IPS DF 6.9 (cell line): ENCODE measurements at regions not wholly inside any gene's neighbourhood (a gene's known extent, or its start where the extent isn't known, plus 50 kb on each side); places are given as distances from the start of the nearest gene placed in this dataset.

ENCODE experiments used
- DNase-seq: peaks from one replicate; pipeline ENCODE4 v3.0.0-alpha.2; 2013; ENCODE audit warnings: low read depth, low spot score
- H3K27ac ChIP-seq: one replicate; pipeline ENCODE4 v1.5.1; 2013; ENCODE audit warnings: low read length, control low read depth
- H3K27me3 ChIP-seq: 2 replicates; pipeline ENCODE4 v1.6.1; 2013; ENCODE audit warnings: mild to moderate bottlenecking, low read length; ENCODE audit not compliant: control insufficient read depth, insufficient read depth
- H3K36me3 ChIP-seq: 2 replicates; pipeline ENCODE4 v1.6.1; 2013; ENCODE audit warnings: low read length; ENCODE audit not compliant: control insufficient read depth, insufficient read depth
- H3K4me1 ChIP-seq: 2 replicates; pipeline ENCODE4 v1.6.1; 2013; ENCODE audit warnings: low read length; ENCODE audit not compliant: control insufficient read depth, insufficient read depth
- H3K4me3 ChIP-seq: 2 replicates; pipeline ENCODE4 v1.5.1; 2013; ENCODE audit warnings: mild to moderate bottlenecking, low read length
- H3K9me3 ChIP-seq: 2 replicates; pipeline ENCODE4 v1.6.1; 2013; ENCODE audit warnings: low read length, inconsistent platforms; ENCODE audit not compliant: control insufficient read depth, insufficient read depth
- WGBS: extraction: QIAGEN DNeasy Blood & Tissue Kit; methylation state at CpG from one replicate; pipeline ENCODE4 v1.1.7; 2013; ENCODE audit warnings: mixed read lengths, missing lambda C conversion rate; ENCODE audit not compliant: insufficient read length, insufficient coverage; 5-methylcytosine and 5-hydroxymethylcytosine counted together

DNA sequence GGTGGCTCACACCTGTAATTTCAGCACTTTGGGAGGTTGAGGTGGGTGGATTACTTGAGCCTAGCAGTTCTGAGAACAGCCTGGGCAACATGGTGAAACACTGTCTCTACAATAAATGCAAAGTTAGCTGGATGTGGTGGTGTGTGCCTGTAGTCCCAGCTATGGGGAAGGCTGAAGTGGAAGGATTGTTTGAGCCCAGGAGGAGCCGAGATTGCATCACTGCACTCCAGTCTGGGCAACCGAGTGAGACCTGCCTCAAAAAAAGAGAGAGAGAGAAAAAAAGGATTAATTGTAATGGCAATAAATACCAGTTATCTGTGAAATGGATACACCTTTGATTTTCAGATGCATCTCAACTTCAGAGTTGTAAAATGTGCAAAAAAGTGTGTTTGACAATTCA lies 58.8 kb downstream of the SPRY1 start:
- no peaks in the 10 kb centered on the region for H3K27me3 ChIP-seq
- H3K4me1 ChIP-seq: no peaks in the 10 kb centered on the region
- WGBS: no CpG with 5 or more reads among the region's 2 CpGs
- H3K27ac ChIP-seq: no peak overlapping the region
- H3K36me3 ChIP-seq: no peaks in the 10 kb centered on the region
- DNase-seq: no peak
- no peak overlapping the region for H3K4me3 ChIP-seq
- H3K9me3 ChIP-seq: no peaks in the 10 kb centered on the region

DNA sequence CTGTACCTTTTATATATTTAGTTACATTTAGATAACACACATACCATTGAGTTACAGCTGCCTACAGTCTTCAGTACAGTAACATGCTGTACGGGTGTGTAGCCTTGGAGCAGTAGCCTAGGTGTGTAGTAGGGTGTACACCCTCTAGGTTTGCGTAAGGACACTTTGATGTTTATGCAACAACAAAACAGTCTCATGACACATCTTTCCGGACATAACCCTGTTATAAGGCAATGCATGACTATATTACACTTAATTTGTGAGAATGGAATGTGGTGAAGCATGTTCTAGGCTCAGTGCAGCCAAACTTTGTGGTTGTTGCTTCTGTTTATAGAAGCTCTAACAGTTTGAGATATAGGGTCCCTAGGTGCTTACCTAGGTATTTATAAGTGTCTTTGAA lies 65.4 kb downstream of the SPRY1 start:
- no peaks in the 10 kb centered on the region for H3K27me3 ChIP-seq
- no peak overlapping the region for H3K4me3 ChIP-seq
- no CpG with 5 or more reads among the region's 3 CpGs for WGBS
- no peak overlapping the region for H3K27ac ChIP-seq
- no peaks in the 10 kb centered on the region for H3K36me3 ChIP-seq
- H3K9me3 ChIP-seq: no peaks in the 10 kb centered on the region
- no peak for DNase-seq
- 0 out of 2 replicates have a peak, but pooled peaks cover 2% of the 10 kb centered on the region for H3K4me1 ChIP-seq

DNA sequence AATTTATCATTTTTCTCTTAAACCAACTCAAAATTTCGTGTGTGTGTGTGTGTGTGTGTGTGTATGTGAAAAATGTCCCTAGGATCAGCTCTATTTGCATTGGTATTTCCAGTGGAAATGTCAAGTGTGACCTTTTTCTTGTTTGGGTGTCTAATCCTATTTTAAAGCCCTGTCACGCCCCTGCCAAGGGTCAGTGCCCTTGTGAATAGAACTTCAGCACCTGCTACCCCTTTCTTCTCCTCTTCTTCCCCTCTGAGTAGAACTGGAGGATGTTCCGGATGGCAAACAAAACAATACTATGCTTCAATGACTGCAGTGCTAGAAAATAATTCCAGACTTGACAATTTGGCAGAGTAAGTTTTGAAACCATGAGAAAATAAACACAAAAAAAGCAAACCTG lies 67.3 kb downstream of the SPRY1 start:
- H3K9me3 ChIP-seq: no peaks in the 10 kb centered on the region
- no peaks in the 10 kb centered on the region for H3K36me3 ChIP-seq
- no CpG with 5 or more reads among the region's 3 CpGs for WGBS
- H3K27me3 ChIP-seq: no peaks in the 10 kb centered on the region
- DNase-seq: no peak
- 0 out of 2 replicates have a peak, but pooled peaks cover 2% of the 10 kb centered on the region for H3K4me1 ChIP-seq
- no peak overlapping the region for H3K4me3 ChIP-seq
- H3K27ac ChIP-seq: no peak overlapping the region

DNA sequence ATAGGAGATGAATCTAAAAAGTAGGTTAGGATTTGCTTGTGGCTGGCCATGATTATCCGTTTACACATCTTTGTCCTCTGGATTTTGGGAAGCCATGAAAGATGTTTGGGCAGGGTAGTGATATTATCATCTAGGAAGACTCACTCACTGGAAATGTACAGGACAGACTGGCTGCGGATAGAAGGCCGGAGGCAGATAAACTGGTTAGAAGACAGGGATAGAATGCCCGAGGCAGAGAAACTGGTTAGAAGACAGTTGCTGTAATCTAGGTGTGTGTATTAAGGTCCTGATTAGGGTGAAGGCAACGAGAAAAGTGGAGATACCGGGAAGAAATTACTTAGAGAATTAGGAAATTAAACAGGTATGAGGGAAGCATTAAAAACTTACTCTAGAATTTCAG lies 68.8 kb downstream of the SPRY1 start:
- Histone ChIP-seq H3K27ac (no peak overlapping the region), H3K9me3 (no peaks in the 10 kb centered on the region)
- WGBS: no CpG with 5 or more reads among the region's 6 CpGs

DNA sequence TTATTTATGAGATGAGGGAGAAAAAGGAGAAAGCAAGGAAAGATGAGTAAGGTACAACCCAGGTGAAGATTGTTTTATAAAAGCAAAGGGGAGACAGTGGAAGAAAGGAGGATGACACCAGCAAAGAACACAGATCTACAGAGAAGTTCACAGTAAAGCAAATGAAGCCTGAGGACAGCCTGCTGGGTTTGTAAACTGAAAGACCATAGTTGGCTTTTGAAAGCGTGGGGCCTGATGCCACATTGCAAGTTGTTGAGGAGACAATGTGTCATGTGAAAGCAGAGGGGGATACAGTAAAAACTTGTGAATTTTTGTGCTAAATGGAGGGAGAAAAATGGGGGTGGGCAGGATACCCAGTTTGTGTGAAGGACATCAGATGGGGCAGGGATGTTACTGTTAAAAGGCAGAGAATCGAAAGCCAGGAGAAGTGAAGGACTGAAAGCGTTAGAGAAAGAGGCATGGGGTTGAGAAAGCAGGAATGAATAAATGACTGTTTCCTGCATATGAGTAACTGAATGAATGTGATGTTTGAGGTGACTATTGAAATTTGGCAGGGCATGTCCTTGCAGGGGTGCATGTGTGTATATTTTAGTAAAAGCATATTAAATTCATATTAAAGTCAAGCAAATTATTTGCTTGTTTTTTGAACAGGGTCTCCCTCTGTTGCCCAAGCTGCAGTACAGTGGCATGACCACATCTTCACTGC lies 69.6 kb downstream of the SPRY1 start:
- 0 out of 2 replicates have a peak, but pooled peaks cover 2% of the 10 kb centered on the region for H3K4me1 ChIP-seq
- no CpG with 5 or more reads among the region's 3 CpGs for WGBS
- no peaks in the 10 kb centered on the region for H3K9me3 ChIP-seq
- no peak for DNase-seq
- no peaks in the 10 kb centered on the region for H3K27me3 ChIP-seq
- H3K36me3 ChIP-seq: no peaks in the 10 kb centered on the region
- no peak overlapping the region for H3K4me3 ChIP-seq
- no peak overlapping the region for H3K27ac ChIP-seq

More for the DNA sequence above, 68.8 kb downstream of the SPRY1 start:
- Histone ChIP-seq H3K4me3 (no peak overlapping the region), H3K36me3 (no peaks in the 10 kb centered on the region), H3K4me1 (0 out of 2 replicates have a peak, but pooled peaks cover 2% of the 10 kb centered on the region), H3K27me3 (no peaks in the 10 kb centered on the region)
- no peak for DNase-seq

DNA sequence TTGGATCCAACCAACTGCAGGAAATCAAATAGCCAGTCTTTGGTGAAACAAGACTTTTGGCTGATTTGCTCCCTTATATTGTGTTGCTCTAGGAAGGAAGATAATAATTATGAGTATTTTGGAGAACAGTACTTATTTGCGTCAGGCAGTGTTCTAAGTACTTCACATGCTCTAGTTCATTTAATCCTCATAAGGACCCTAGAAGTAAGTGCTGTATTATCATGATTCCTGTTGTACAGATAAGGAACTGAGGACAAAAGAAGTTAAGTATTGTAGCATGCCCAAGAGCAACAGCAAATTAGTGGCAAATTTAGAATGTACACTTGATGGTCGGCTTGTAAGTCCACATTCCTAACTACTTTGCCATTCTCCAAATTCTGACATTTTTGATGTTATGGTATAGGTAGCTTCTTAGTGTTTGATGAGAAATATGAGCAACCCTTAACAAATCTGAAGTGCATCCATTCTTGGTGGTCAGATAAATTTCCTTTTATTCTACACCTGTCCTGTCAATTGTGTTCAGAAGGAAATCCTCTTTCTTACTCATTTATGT lies 72.0 kb downstream of the SPRY1 start:
- Histone ChIP-seq H3K27ac (no peak overlapping the region), H3K36me3 (no peaks in the 10 kb centered on the region), H3K4me3 (no peak overlapping the region), H3K27me3 (no peaks in the 10 kb centered on the region), H3K9me3 (no peaks in the 10 kb centered on the region), H3K4me1 (0 out of 2 replicates have a peak, but pooled peaks cover 2% of the 10 kb centered on the region)
- no CpG with 5 or more reads among the region's 2 CpGs for WGBS
- no peak for DNase-seq

DNA sequence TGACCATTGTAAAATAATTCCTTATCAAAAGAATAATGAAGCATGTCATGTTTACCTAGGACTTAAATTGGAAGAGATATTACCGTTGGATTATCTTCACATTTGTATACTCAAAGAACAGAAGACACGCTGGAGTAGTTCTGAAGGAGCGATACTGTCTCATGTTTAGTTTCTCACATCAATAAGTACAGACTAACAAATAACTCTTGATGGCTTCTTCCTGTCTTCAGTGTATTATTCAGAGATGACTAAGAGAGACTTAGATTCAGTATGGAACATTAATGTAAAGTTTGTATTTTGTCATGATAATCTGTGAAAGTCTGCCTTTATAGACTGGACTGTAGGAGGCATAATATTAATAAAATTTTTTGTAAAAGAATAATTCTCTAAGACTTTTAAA lies 72.7 kb downstream of the SPRY1 start:
- Histone ChIP-seq H3K27ac (no peak overlapping the region), H3K27me3 (no peaks in the 10 kb centered on the region), H3K4me1 (0 out of 2 replicates have a peak, but pooled peaks cover 2% of the 10 kb centered on the region), H3K4me3 (no peak overlapping the region), H3K36me3 (no peaks in the 10 kb centered on the region), H3K9me3 (no peaks in the 10 kb centered on the region)
- DNase-seq: no peak
- WGBS: no CpG with 5 or more reads among the region's 3 CpGs

DNA sequence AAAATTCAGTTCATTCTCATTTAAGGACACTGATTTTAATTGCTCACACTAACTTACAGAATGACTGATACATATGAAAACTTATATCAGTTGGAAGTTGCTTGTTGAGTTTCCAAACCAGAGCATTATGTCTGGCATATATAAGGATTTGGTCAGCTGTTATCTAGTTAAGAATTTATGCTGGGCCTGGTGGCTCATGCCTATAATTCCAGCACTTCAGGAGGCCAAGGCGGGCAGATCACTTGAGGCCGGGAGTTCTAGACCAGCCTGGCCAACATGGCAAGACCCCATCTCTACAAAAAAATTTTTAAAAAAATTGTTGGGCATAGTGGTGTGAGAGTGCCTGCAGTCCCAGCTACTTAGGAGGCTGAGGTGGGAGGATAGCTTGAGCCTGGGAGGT lies 73.1 kb downstream of the SPRY1 start:
- H3K36me3 ChIP-seq: no peaks in the 10 kb centered on the region
- no peaks in the 10 kb centered on the region for H3K9me3 ChIP-seq
- H3K27ac ChIP-seq: no peak overlapping the region
- no peak overlapping the region for H3K4me3 ChIP-seq
- H3K27me3 ChIP-seq: no peaks in the 10 kb centered on the region
- no CpG with 5 or more reads among the region's 2 CpGs for WGBS
- 0 out of 2 replicates have a peak, but pooled peaks cover 2% of the 10 kb centered on the region for H3K4me1 ChIP-seq
- DNase-seq: no peak

DNA sequence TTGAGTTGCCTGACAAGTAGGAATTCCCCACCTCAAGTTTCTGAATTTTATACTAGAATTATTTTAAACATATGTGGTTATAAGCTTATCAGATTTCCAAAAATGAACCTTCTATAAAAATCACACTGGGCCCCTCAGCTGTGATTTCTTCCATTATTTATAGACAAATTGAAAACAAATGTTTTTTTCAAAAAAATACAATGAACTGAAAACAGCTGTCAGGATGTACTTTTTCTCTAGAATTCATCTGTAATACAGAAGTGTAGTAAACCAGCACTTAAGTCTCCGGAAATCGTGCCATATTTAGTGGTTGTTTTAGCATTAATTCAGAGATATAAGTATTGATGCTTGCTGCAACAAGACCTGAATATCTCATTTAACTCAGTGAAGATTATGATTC lies 74.0 kb downstream of the SPRY1 start:
- 0 out of 2 replicates have a peak, but pooled peaks cover 2% of the 10 kb centered on the region for H3K4me1 ChIP-seq
- H3K27ac ChIP-seq: no peak overlapping the region
- H3K36me3 ChIP-seq: no peaks in the 10 kb centered on the region
- H3K9me3 ChIP-seq: no peaks in the 10 kb centered on the region
- no peak overlapping the region for H3K4me3 ChIP-seq
- WGBS: no CpG with 5 or more reads among the region's 2 CpGs
- DNase-seq: no peak
- no peaks in the 10 kb centered on the region for H3K27me3 ChIP-seq

DNA sequence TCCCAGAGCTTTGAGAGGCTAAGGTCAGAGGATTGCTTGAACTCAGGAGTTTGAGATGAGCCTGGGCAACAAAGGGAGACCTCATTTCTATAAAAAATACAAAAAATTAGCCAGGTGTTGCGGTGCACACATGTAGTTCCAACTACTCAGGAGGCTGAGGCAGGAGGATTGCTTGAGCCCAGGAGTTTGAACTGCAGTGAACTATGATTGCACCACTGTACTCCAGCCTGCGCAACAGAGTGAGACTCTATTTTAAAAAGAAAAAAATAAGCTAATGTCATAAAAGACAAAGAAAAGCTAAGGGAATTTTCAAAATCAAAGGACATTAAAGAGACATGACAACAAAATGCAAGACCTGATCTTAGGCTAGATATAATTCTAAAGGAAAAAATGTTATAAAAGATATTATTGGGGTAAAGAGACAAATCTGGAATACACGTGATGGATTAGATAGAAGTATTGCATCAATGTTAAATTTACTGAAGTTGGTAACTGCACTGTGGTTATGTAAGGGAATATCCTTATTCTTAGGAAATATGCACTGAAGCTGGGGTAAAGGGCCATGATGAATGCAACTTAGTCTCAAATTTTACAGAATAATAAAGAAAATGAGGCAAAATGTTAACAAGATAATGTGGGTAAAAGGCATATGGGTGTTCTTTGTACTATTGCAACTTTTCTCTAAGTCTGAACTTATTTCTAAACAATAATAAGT lies 75.2 kb downstream of the SPRY1 start:
- Histone ChIP-seq H3K27ac (no peak overlapping the region), H3K4me3 (no peak overlapping the region), H3K9me3 (no peaks in the 10 kb centered on the region), H3K36me3 (no peaks in the 10 kb centered on the region), H3K4me1 (no peaks in the 10 kb centered on the region), H3K27me3 (no peaks in the 10 kb centered on the region)
- no peak for DNase-seq
- WGBS: 100% methylated on average over 1 of the region's 3 CpGs
